HEK293T (cell line): ENCODE measurements at regions not wholly inside any gene's neighbourhood (a gene's known extent, or its start where the extent isn't known, plus 50 kb on each side); places are given as distances from the start of the nearest gene placed in this dataset.
"Not testable (repeated sequence)": the region's sequence is repeated elsewhere in the genome, so short reads cannot be mapped to it uniquely, and the experiment has no call there.

Source experiments
- FOXA1 ChIP-seq: fragments of 450-650 bp; IDR thresholded peaks from 2 replicates; pipeline ENCODE4 v1.6.1; 2016; ENCODE audit warnings: mild to moderate bottlenecking
- HDGF ChIP-seq: fragments of 450-650 bp; IDR thresholded peaks from 2 replicates; pipeline ENCODE4 v1.6.1; 2017; ENCODE audit warnings: antibody characterized with exemption, borderline replicate concordance
- SP1 ChIP-seq: fragments of 450-650 bp; IDR thresholded peaks from 2 replicates; pipeline ENCODE4 v1.6.1; 2017
- SUZ12 ChIP-seq: fragments of 450-650 bp; IDR thresholded peaks from 2 replicates; pipeline ENCODE4 v1.6.1; 2016; ENCODE audit warnings: mild to moderate bottlenecking
- TARDBP ChIP-seq: fragments of 450-650 bp; IDR thresholded peaks from 2 replicates; pipeline ENCODE4 v1.6.1; 2016

- not testable (repeated sequence) for TF ChIP-seq FOXA1, TARDBP, HDGF, SUZ12, SP1
Measured at GRCh38 chr5:34230402-34230801, 187.4 kb upstream of the C1QTNF3 start.
